ENCODE measurements at regions not wholly inside any gene's neighbourhood (a gene's known extent, or its start where the extent isn't known, plus 50 kb on each side); places are given as distances from the start of the nearest gene placed in this dataset.

GRCh38 chr1:69016468-69016867, 519.6 kb upstream of the DEPDC1 start:
- H3K27ac ChIP-seq: no peak overlapping the region
- H3K9me3 ChIP-seq: peaks cover 0 to 7% of the 10 kb centered on the region in 2 donors
- no peak for TF ChIP-seq CTCF (IDR thresholded peaks at IDR 0.05)
- H3K27me3 ChIP-seq: no peaks in the 10 kb centered on the region
- intact Hi-C loops (cut with DNase I): no loop called here
- ATAC-seq (no peak), DNase-seq (no peak)
- no peaks in the 10 kb centered on the region for H3K36me3 ChIP-seq
- H3K4me3 ChIP-seq: no peak overlapping the region
- H3K4me1 ChIP-seq: no peaks in the 10 kb centered on the region

GRCh38 chr1:69029649-69030048, 532.8 kb upstream of the DEPDC1 start:
- intact Hi-C loops (cut with DNase I): no loop called here
- TF ChIP-seq CTCF (IDR thresholded peaks at IDR 0.05): no peak

GRCh38 chr1:69038379-69038778, 529.3 kb upstream of the LRRC7 start:
- Histone ChIP-seq H3K4me3 (no peak overlapping the region), H3K27me3 (no peaks in the 10 kb centered on the region), H3K9me3 (peaks cover 0 to 47% of the 10 kb centered on the region in 2 donors), H3K4me1 (no peaks in the 10 kb centered on the region), H3K36me3 (no peaks in the 10 kb centered on the region), H3K27ac (no peak overlapping the region)
- no peak for TF ChIP-seq CTCF (IDR thresholded peaks at IDR 0.05)
- ATAC-seq (no peak), DNase-seq (no peak)
- intact Hi-C loops (cut with DNase I): no loop called here

More at GRCh38 chr1:69029649-69030048, 532.8 kb upstream of the DEPDC1 start:
- no peak overlapping the region for H3K27ac ChIP-seq
- H3K27me3 ChIP-seq: no peaks in the 10 kb centered on the region
- DNase-seq (no peak), ATAC-seq (no peak)
- no peaks in the 10 kb centered on the region for H3K4me1 ChIP-seq
- peaks cover 0 to 37% of the 10 kb centered on the region in 2 donors for H3K9me3 ChIP-seq
- no peak overlapping the region for H3K4me3 ChIP-seq
- H3K36me3 ChIP-seq: no peaks in the 10 kb centered on the region

- H3K4me1 ChIP-seq: no peaks in the 10 kb centered on the region
- no peak overlapping the region for H3K27ac ChIP-seq
- no peaks in the 10 kb centered on the region for H3K27me3 ChIP-seq
- H3K4me3 ChIP-seq: no peak overlapping the region
- TF ChIP-seq CTCF (IDR thresholded peaks at IDR 0.05): no peak
- DNase-seq (no peak), ATAC-seq (no peak)
- intact Hi-C loops (cut with DNase I): no loop called here
- H3K9me3 ChIP-seq: peaks cover 0 to 14% of the 10 kb centered on the region in 2 donors
- H3K36me3 ChIP-seq: no peaks in the 10 kb centered on the region
Observed at GRCh38 chr1:69045572-69045971, 522.1 kb upstream of the LRRC7 start.

- no peaks in the 10 kb centered on the region for H3K27me3 ChIP-seq
- no peak for TF ChIP-seq CTCF (IDR thresholded peaks at IDR 0.05)
- no peak for ATAC-seq
Observed at GRCh38 chr1:69055194-69055593, 512.5 kb upstream of the LRRC7 start.

More at GRCh38 chr1:69055194-69055593, 512.5 kb upstream of the LRRC7 start:
- intact Hi-C loops (cut with DNase I): no loop called here
- Histone ChIP-seq H3K36me3 (no peaks in the 10 kb centered on the region), H3K27ac (no peak overlapping the region), H3K4me1 (no peaks in the 10 kb centered on the region), H3K9me3 (no peaks in the 10 kb centered on the region), H3K4me3 (no peak overlapping the region)
- DNase-seq: no peak

Measured in left lung (tissue), 4 donors.